ENCODE measurements at regions not wholly inside any gene's neighbourhood (a gene's known extent, or its start where the extent isn't known, plus 50 kb on each side); places are given as distances from the start of the nearest gene placed in this dataset.
"Not testable (repeated sequence)": the region's sequence is repeated elsewhere in the genome, so short reads cannot be mapped to it uniquely, and the experiment has no call there.

GRCh38 chr4:101418466-101418865 lies 71.1 kb upstream of the PPP3CA start:
- no peak for DNase-seq (ENCODE audit: low spot score)

GRCh38 chr4:101418055-101418454 lies 70.7 kb upstream of the PPP3CA start:
- no peak for DNase-seq (ENCODE audit: low spot score)

DNA sequence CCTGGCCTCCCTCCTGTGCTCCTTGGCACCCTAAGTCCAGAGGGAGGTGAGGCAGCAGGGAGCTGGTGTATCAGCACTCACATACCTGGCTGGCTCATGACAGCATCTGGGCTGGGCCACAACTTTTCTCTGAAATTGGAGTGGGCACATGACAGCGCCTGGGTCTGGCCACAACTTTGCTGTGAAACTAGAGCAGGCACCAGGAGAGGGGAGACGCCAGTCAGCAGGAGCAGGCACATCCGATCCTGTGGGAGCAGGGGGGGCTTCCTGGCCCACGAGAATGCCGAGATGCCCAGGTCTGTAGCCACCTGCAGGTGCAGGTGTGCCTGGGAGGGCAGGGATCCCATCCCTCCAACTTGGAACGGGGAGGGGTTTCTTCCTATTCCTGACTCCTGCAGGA lies 69.7 kb upstream of the PPP3CA start:
- DNase-seq (ENCODE audit: low spot score), result no peak

GRCh38 chr4:101415962-101416361 lies 68.6 kb upstream of the PPP3CA start:
- no peak for DNase-seq (ENCODE audit: low spot score)

DNA sequence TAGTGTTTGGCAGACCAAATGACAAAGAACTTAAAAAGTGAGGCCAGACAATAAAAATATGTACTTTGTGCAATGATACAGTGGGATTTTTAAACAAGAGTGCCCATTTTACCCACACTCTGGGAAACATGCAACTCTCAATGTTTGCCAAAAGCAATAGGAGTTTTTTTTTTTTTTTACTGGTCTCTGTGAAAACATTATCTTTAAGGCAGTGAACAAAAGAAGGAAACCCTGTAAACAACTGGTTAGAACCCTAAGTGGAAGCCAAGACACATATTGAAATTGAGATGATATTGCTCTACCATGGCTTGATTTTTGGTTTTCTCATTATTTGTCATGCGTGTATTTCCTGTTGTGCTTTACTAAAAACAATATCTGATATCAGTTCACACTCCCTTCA lies 67.2 kb upstream of the PPP3CA start:
- DNase-seq (ENCODE audit: low spot score), result no peak

GRCh38 chr4:101411926-101412325 lies 64.6 kb upstream of the PPP3CA start:
- no peak for DNase-seq (ENCODE audit: low spot score)

GRCh38 chr4:101411281-101411910 lies 64.1 kb upstream of the PPP3CA start:
- not testable (repeated sequence) for DNase-seq (ENCODE audit: low spot score)

GRCh38 chr4:101400096-101400495 lies 52.8 kb upstream of the PPP3CA start:
- peak; percentile 3 for DNase-seq (ENCODE audit: low spot score)

DNA sequence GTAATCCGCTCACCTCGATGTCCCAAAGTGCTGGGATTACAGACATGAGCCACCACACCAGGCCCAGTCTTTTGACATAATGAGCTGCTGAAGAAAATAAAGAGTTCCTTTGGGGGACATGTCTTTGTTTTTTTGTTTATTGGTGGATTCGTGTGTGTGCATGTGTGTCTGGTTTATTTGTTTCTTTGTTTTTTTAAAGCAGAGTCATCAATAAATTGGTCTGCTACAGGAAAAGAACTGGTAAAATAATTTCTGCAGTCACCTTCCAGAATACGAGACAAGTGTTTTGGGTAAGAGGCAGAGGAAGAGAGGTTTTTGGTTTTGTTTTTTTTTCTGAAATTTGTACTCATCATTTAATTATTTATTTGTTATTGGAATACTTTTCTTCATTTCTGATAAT lies 51.5 kb upstream of the PPP3CA start:
- DNase-seq (ENCODE audit: low spot score), result no peak
